Heart right ventricle (tissue), 16 donors: ENCODE measurements at regions not wholly inside any gene's neighbourhood (a gene's known extent, or its start where the extent isn't known, plus 50 kb on each side); places are given as distances from the start of the nearest gene placed in this dataset.
"Not testable (repeated sequence)": the region's sequence is repeated elsewhere in the genome, so short reads cannot be mapped to it uniquely, and the experiment has no call there.

Source experiments
- ATAC-seq, 8 donors: fragments of 200-7000 bp; cut with Tn5 transposase; one replicate each; pipeline ENCODE4 v1.9.1; 2020; ENCODE audit warnings: mild to moderate bottlenecking in 8 of 8, moderate library complexity in 8 of 8, moderate number of reproducible peaks in 1 of 8
- DNase-seq, 2 donors: peaks; one replicate each; pipeline ENCODE4 v3.0.0-alpha.2; 2020
- H3K27ac ChIP-seq, 10 donors: fragments of 200-600 bp; sonication (generic) in 2 of 10; one replicate each; pipeline versions ENCODE4 v1.5.0 to v1.8.0; 2020 to 2022; ENCODE audit warnings: mild to moderate bottlenecking in 3 of 10
- H3K27me3 ChIP-seq, 7 donors: fragments of 200-600 bp; one replicate each; pipeline ENCODE4 v1.8.0; 2021 to 2022; ENCODE audit warnings: mild to moderate bottlenecking in 2 of 7
- H3K36me3 ChIP-seq, 9 donors: fragments of 200-600 bp; sonication (generic) in 1 of 9; one replicate each; pipeline versions ENCODE4 v1.5.0 to v1.8.0; 2020 to 2022; ENCODE audit warnings: mild to moderate bottlenecking in 2 of 9
- H3K4me1 ChIP-seq, 9 donors: fragments of 200-600 bp; sonication (generic) in 1 of 9; one replicate each; pipeline versions ENCODE4 v1.5.0 to v1.8.0; 2020 to 2022; ENCODE audit warnings: mild to moderate bottlenecking in 4 of 9
- H3K4me3 ChIP-seq, 10 donors: fragments of 200-600 bp; sonication (generic) in 2 of 10; one replicate each; pipeline versions ENCODE4 v1.5.0 to v1.8.0; 2020 to 2022; ENCODE audit warnings: mild to moderate bottlenecking in 7 of 10, moderate library complexity in 2 of 10
- H3K9me3 ChIP-seq, 11 donors: fragments of 200-600 bp in 10 of 11; sonication (generic) in 2 of 11; one replicate each; pipeline versions ENCODE4 v1.5.0 to v1.8.0; 2013 to 2022; ENCODE audit warnings: mild to moderate bottlenecking in 2 of 11, control low read depth in 1 of 11, moderate library complexity in 1 of 11
- WGBS, 2 donors: extraction: QIAGEN DNeasy Blood & Tissue Kit; methylation state at CpG; one replicate each; pipeline ENCODE4 v1.1.7; 2013; ENCODE audit warnings: inconsistent platforms in 1 of 2; 5-methylcytosine and 5-hydroxymethylcytosine counted together
- intact Hi-C, 10 donors: fragments of 100-400 bp; cut with DNase I; formaldehyde crosslinking; loops; one replicate each; pipeline versions ENCODE4 v1.11.1 to v1.14.2; 2022
- TF ChIP-seq, protein P1 (sequence below), 9 donors: fragments of 200-600 bp; sonication (generic) in 2 of 9; IDR thresholded peaks; one replicate each; pipeline versions ENCODE4 v1.5.0 to v1.8.0; 2021 to 2022; ENCODE audit warnings: antibody characterized with exemption in 9 of 9, mild to moderate bottlenecking in 5 of 9, moderate library complexity in 1 of 9
- donor health status: Arrhythmogenic right ventricular cardiomyopathy.
- donor health status: ischemic (EF 13 %, LVEDD 7.1; RV severe dilation, severe dysfunction).
- donor health status: healthy with polysubstance abuse.
- donor health status: DM: no; HTN: yes; CAD: no.
- donor health status: DM: no; HTN: no; CAD: no.
- donor health status: ischemic (EF 25% LVEDD 6.9; RV normal size, moderate dysfunction).
- donor health status: ischemic (EF 25% LVEDD 5.7; RV mildly dilated, moderate dysfunction).
- donor health status: healthy.
- donor health status: DM: yes; HTN: yes; CAD: no.
- donor health status: Ischemic cardiomyopathy.
- donor health status: ischemic (EF 35%, LVEDD 5.7; RV mildly dilated, moderate dysfunction).
- donor health status: nonischemic (EF 11% LVEDD 7.7; RV severe dilation, severe dysfunction).
- donor health status: DM: yes; HTN: yes; CAD: no.
- donor health status: PGD.
- donor health status: ischemic (EF 29% LVEDD 5.4; RV normal size, mild dysfunction).
- donor health status: nonischemic (EF 23%, LVEDD 6.1; RV moderate dilation, normal function).

DNA sequence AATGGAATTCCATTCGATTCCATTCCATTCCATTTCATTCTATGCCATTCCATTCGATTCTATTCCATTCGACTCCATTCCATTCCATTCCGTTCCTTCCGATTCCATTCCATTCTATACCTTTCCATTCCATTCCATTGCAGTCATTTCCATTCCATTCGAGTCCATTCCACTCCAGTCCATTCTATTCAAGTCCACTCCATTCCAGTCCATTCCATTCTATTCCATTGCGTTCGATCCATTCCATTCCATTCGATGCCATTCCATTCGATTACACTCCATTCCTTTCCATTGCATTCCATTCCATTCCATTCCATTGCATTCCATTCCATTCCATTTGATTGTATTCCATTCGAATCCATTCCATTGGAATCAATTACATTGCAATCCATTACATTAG is 1119.8 kb downstream of the RPIA start:
- Histone ChIP-seq H3K27ac (no peak overlapping the region), H3K27me3 (no peaks in the 10 kb centered on the region), H3K4me1 (no peaks in the 10 kb centered on the region), H3K4me3 (no peak overlapping the region), H3K9me3 (peaks cover 0 to 91% (median 75%) of the 10 kb centered on the region in 11 donors), H3K36me3 (no peaks in the 10 kb centered on the region)
- DNase-seq (no peak), ATAC-seq (no peak)
- TF ChIP-seq, protein P1, sequence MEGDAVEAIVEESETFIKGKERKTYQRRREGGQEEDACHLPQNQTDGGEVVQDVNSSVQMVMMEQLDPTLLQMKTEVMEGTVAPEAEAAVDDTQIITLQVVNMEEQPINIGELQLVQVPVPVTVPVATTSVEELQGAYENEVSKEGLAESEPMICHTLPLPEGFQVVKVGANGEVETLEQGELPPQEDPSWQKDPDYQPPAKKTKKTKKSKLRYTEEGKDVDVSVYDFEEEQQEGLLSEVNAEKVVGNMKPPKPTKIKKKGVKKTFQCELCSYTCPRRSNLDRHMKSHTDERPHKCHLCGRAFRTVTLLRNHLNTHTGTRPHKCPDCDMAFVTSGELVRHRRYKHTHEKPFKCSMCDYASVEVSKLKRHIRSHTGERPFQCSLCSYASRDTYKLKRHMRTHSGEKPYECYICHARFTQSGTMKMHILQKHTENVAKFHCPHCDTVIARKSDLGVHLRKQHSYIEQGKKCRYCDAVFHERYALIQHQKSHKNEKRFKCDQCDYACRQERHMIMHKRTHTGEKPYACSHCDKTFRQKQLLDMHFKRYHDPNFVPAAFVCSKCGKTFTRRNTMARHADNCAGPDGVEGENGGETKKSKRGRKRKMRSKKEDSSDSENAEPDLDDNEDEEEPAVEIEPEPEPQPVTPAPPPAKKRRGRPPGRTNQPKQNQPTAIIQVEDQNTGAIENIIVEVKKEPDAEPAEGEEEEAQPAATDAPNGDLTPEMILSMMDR (IDR thresholded peaks at IDR 0.05) = no peak
- intact Hi-C loops = no loop called here
- 71% methylated on average over 11 of the region's 11 CpGs for WGBS, 2 donors

DNA sequence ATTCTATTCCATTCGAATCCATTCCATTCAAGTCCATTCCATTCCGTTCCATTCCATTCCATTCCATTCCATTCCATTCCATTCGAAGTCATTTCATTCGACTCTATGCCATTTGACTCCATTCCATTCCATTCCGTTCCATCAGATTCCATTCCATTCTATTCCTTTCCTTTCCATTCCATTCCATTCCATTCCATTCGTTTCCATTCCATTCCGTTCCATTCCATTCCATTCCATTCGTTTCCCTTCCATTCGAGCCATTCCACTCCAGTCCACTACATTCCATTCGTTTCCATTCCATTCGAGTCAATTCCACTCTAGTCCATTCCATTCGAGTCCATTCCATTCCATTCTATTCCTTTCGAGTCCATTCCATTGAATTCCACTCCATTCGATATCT is 1120.4 kb downstream of the RPIA start:
- DNase-seq, intact Hi-C loops, H3K27me3 ChIP-seq, H3K4me3 ChIP-seq, H3K4me1 ChIP-seq, H3K27ac ChIP-seq, ATAC-seq, H3K36me3 ChIP-seq: not testable (repeated sequence)
- peaks cover 0 to 86% (median 69%) of the 10 kb centered on the region in 11 donors for H3K9me3 ChIP-seq
- 69 to 77% methylated on average over 14 of the region's 14 CpGs for WGBS, 2 donors

DNA sequence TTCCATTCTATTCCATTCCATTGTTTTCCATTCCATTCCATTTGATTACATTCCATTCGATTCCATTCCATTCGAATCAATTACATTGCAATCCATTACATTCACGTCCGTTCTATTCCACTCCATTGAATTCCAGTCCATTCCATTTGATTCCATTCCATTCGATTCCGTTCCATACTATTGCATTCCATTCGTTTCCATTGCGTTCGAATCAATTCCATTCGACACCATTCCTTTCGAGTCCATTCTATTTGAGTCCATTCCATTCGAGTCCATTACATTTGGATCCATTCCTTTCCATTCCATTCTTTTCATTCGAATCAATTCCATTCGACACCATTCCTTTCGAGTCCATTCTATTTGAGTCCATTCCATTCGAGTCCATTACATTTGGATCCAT is 1122.9 kb downstream of the RPIA start:
- H3K4me3 ChIP-seq, ATAC-seq, H3K27me3 ChIP-seq, H3K27ac ChIP-seq, DNase-seq, intact Hi-C loops, H3K36me3 ChIP-seq, H3K4me1 ChIP-seq: not testable (repeated sequence)
- 83 to 84% methylated on average over 16 of the region's 16 CpGs for WGBS, 2 donors
- H3K9me3 ChIP-seq = peaks cover 0 to 77% (median 65%) of the 10 kb centered on the region in 11 donors

DNA sequence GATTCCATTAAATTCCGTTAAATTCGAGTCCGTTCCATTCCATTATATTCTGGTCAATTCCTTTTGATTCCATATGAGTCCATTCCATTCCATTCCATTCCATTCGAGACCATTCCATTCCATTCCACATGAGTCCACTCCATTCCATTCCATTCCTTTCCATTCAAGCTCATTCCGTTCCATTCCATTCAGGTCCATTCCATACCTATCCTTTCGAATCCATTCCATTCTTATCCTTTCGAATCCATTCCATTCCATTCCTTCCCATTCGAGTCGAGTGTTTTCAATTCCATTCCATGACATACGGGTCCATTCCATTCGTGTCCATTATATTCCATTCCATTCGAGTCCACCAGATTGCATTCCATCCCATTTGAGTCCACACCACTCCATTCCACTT is 1127.4 kb downstream of the RPIA start:
- Histone ChIP-seq H3K4me3 (no peak overlapping the region), H3K36me3 (no peaks in the 10 kb centered on the region), H3K9me3 (peaks cover 0 to 75% (median 43%) of the 10 kb centered on the region in 11 donors), H3K4me1 (no peaks in the 10 kb centered on the region), H3K27ac (no peak overlapping the region), H3K27me3 (no peaks in the 10 kb centered on the region)
- TF ChIP-seq, protein P1 (IDR thresholded peaks at IDR 0.05) = no peak
- ATAC-seq (no peak), DNase-seq (no peak)
- intact Hi-C loops = no loop called here
- 80% methylated on average over 12 of the region's 12 CpGs for WGBS, 2 donors

DNA sequence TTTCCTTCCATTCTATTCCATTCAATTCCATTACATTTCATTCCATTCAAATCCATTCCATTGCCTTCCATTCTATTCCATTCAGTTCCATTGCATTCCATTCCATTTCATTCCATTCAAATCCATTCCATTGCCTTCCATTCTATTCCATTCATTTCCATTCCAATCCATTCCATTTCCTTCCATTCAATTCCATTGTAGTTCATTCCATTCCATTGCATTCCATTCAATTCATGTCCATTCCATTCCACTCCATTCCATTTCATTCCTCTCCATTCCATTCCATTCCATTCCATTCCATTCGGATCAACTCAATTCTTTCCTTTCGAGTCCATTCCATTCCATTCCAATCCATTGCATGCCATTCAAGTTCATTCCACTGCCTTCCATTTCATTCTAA is 1128.3 kb downstream of the RPIA start:
- WGBS, 2 donors = 82 to 88% methylated on average over 2 of the region's 2 CpGs
- no peaks in the 10 kb centered on the region for H3K36me3 ChIP-seq
- no peak overlapping the region for H3K27ac ChIP-seq
- H3K27me3 ChIP-seq = no peaks in the 10 kb centered on the region
- ATAC-seq = no peak
- H3K4me3 ChIP-seq = no peak overlapping the region
- H3K4me1 ChIP-seq = no peaks in the 10 kb centered on the region
- no peak for DNase-seq
- TF ChIP-seq, protein P1 (IDR thresholded peaks at IDR 0.05) = no peak
- H3K9me3 ChIP-seq = peaks cover 0 to 76% (median 41%) of the 10 kb centered on the region in 11 donors
- intact Hi-C loops = no loop called here
